OCI-LY3 (cell line): ENCODE measurements at regions not wholly inside any gene's neighbourhood (a gene's known extent, or its start where the extent isn't known, plus 50 kb on each side); places are given as distances from the start of the nearest gene placed in this dataset.

Experiments
- EZH2phosphoT487 ChIP-seq: fragments of 200-600 bp; shearing (Covaris generic); IDR thresholded peaks from 2 replicates; pipeline ENCODE4 v1.6.1; 2018; ENCODE audit warnings: antibody characterized with exemption, mixed run types, low read depth
- TF ChIP-seq, protein P1 (sequence below): fragments of 200-600, 300-600 bp; sonication (generic); IDR thresholded peaks from 2 replicates; pipeline ENCODE4 v1.5.1; 2014; ENCODE audit warnings: antibody characterized with exemption, low read length, low read depth

DNA sequence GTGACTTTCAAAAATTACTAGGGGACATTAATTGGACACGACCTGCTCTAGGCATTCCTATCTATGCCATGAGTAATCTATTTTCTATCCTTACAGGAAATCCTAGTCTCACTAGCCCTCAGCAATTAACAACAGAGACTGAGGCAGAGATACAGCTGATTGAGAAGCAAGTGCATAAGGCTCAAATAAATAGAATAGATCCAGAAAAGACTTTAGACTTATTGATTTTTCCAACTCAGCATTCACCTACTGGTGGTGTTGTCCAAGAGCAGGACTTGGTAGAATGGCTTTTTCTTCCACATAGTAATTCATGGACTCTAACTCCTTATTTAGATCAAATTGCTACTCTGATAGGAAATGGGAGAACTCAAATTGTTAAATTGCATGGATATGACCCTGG, 148.0 kb downstream of the ZNF33B start:
- TF ChIP-seq, protein P1, sequence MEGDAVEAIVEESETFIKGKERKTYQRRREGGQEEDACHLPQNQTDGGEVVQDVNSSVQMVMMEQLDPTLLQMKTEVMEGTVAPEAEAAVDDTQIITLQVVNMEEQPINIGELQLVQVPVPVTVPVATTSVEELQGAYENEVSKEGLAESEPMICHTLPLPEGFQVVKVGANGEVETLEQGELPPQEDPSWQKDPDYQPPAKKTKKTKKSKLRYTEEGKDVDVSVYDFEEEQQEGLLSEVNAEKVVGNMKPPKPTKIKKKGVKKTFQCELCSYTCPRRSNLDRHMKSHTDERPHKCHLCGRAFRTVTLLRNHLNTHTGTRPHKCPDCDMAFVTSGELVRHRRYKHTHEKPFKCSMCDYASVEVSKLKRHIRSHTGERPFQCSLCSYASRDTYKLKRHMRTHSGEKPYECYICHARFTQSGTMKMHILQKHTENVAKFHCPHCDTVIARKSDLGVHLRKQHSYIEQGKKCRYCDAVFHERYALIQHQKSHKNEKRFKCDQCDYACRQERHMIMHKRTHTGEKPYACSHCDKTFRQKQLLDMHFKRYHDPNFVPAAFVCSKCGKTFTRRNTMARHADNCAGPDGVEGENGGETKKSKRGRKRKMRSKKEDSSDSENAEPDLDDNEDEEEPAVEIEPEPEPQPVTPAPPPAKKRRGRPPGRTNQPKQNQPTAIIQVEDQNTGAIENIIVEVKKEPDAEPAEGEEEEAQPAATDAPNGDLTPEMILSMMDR, result no peak
- TF ChIP-seq EZH2phosphoT487, result no peak
